ENCODE measurements at regions not wholly inside any gene's neighbourhood (a gene's known extent, or its start where the extent isn't known, plus 50 kb on each side); places are given as distances from the start of the nearest gene placed in this dataset.

GRCh38 chr11:80655834-80656233 lies 1215.0 kb upstream of the TENM4 start:
- Mint-ChIP-seq H3K4me3 (no peak overlapping the region), H3K9me3 (peaks cover 2 to 5% (median 2%) of the 10 kb centered on the region in 3 donors), H3K27ac (no peak overlapping the region), H3K4me1 (no peaks in the 10 kb centered on the region), H3K27me3 (no peaks in the 10 kb centered on the region), H3K36me3 (no peaks in the 10 kb centered on the region)

GRCh38 chr11:80650966-80651365 lies 1210.1 kb upstream of the TENM4 start:
- peaks cover 0 to 2% (median 0%) of the 10 kb centered on the region in 3 donors for H3K9me3 Mint-ChIP-seq
- H3K4me3 Mint-ChIP-seq: no peak overlapping the region
- H3K27me3 Mint-ChIP-seq: no peaks in the 10 kb centered on the region
- H3K36me3 Mint-ChIP-seq: no peaks in the 10 kb centered on the region
- no peaks in the 10 kb centered on the region for H3K4me1 Mint-ChIP-seq
- no peak overlapping the region for H3K27ac Mint-ChIP-seq

GRCh38 chr11:80649186-80649585 lies 1208.4 kb upstream of the TENM4 start:
- no peak overlapping the region for H3K4me3 Mint-ChIP-seq
- H3K4me1 Mint-ChIP-seq: no peaks in the 10 kb centered on the region
- H3K27ac Mint-ChIP-seq: no peak overlapping the region
- H3K36me3 Mint-ChIP-seq: no peaks in the 10 kb centered on the region
- no peaks in the 10 kb centered on the region for H3K9me3 Mint-ChIP-seq
- H3K27me3 Mint-ChIP-seq: no peaks in the 10 kb centered on the region

- H3K27ac Mint-ChIP-seq: no peak overlapping the region
- H3K36me3 Mint-ChIP-seq: no peaks in the 10 kb centered on the region
- H3K4me1 Mint-ChIP-seq: no peaks in the 10 kb centered on the region
- no peaks in the 10 kb centered on the region for H3K27me3 Mint-ChIP-seq
- no peak overlapping the region for H3K4me3 Mint-ChIP-seq
- H3K9me3 Mint-ChIP-seq: peaks cover 1 to 6% (median 4%) of the 10 kb centered on the region in 3 donors
Observed at GRCh38 chr11:80638296-80638695, 1197.5 kb upstream of the TENM4 start.

- Mint-ChIP-seq H3K27me3 (no peaks in the 10 kb centered on the region), H3K27ac (no peak overlapping the region), H3K4me3 (no peak overlapping the region), H3K4me1 (no peaks in the 10 kb centered on the region), H3K36me3 (no peaks in the 10 kb centered on the region), H3K9me3 (peaks cover 0 to 6% (median 1%) of the 10 kb centered on the region in 3 donors)
Observed at GRCh38 chr11:80637571-80637970, 1196.7 kb upstream of the TENM4 start.

GRCh38 chr11:80636999-80637398 lies 1196.2 kb upstream of the TENM4 start:
- Mint-ChIP-seq H3K4me1 (no peaks in the 10 kb centered on the region), H3K36me3 (no peaks in the 10 kb centered on the region), H3K9me3 (peaks cover 0 to 6% (median 1%) of the 10 kb centered on the region in 3 donors), H3K4me3 (no peak overlapping the region), H3K27ac (no peak overlapping the region), H3K27me3 (no peaks in the 10 kb centered on the region)

- no peaks in the 10 kb centered on the region for H3K36me3 Mint-ChIP-seq
- H3K27ac Mint-ChIP-seq: no peak overlapping the region
- H3K4me3 Mint-ChIP-seq: no peak overlapping the region
- H3K9me3 Mint-ChIP-seq: peaks cover 0 to 2% (median 0%) of the 10 kb centered on the region in 3 donors
- no peaks in the 10 kb centered on the region for H3K27me3 Mint-ChIP-seq
- no peaks in the 10 kb centered on the region for H3K4me1 Mint-ChIP-seq
Observed at GRCh38 chr11:80635178-80635577, 1194.3 kb upstream of the TENM4 start.

GRCh38 chr11:80632691-80633090 lies 1191.9 kb upstream of the TENM4 start:
- no peaks in the 10 kb centered on the region for H3K27me3 Mint-ChIP-seq
- no peaks in the 10 kb centered on the region for H3K9me3 Mint-ChIP-seq
- no peak overlapping the region for H3K4me3 Mint-ChIP-seq
- H3K27ac Mint-ChIP-seq: no peak overlapping the region
- H3K36me3 Mint-ChIP-seq: no peaks in the 10 kb centered on the region
- H3K4me1 Mint-ChIP-seq: no peaks in the 10 kb centered on the region

GRCh38 chr11:80632156-80632555 lies 1191.3 kb upstream of the TENM4 start:
- Mint-ChIP-seq H3K4me1 (no peaks in the 10 kb centered on the region), H3K4me3 (no peak overlapping the region), H3K36me3 (no peaks in the 10 kb centered on the region), H3K27ac (no peak overlapping the region), H3K27me3 (no peaks in the 10 kb centered on the region), H3K9me3 (no peaks in the 10 kb centered on the region)

GRCh38 chr11:80629466-80629865 lies 1188.6 kb upstream of the TENM4 start:
- Mint-ChIP-seq H3K27ac (no peak overlapping the region), H3K4me3 (no peak overlapping the region), H3K36me3 (no peaks in the 10 kb centered on the region), H3K4me1 (no peaks in the 10 kb centered on the region), H3K27me3 (no peaks in the 10 kb centered on the region), H3K9me3 (no peaks in the 10 kb centered on the region)

- no peaks in the 10 kb centered on the region for H3K9me3 Mint-ChIP-seq
- H3K27me3 Mint-ChIP-seq: no peaks in the 10 kb centered on the region
- H3K4me1 Mint-ChIP-seq: no peaks in the 10 kb centered on the region
- no peak overlapping the region for H3K4me3 Mint-ChIP-seq
- H3K36me3 Mint-ChIP-seq: peaks cover 2% of the 10 kb centered on the region
- H3K27ac Mint-ChIP-seq: no peak overlapping the region
Observed at GRCh38 chr11:80627364-80627763, 1186.5 kb upstream of the TENM4 start.

- Mint-ChIP-seq H3K4me1 (no peaks in the 10 kb centered on the region), H3K27me3 (no peaks in the 10 kb centered on the region), H3K36me3 (peaks cover 2% of the 10 kb centered on the region), H3K27ac (no peak overlapping the region), H3K4me3 (no peak overlapping the region), H3K9me3 (no peaks in the 10 kb centered on the region)
Observed at GRCh38 chr11:80626721-80627120, 1185.9 kb upstream of the TENM4 start.

- H3K4me1 Mint-ChIP-seq: no peaks in the 10 kb centered on the region
- peaks cover 2% of the 10 kb centered on the region for H3K36me3 Mint-ChIP-seq
- H3K27me3 Mint-ChIP-seq: no peaks in the 10 kb centered on the region
- H3K9me3 Mint-ChIP-seq: no peaks in the 10 kb centered on the region
- no peak overlapping the region for H3K27ac Mint-ChIP-seq
- H3K4me3 Mint-ChIP-seq: no peak overlapping the region
Observed at GRCh38 chr11:80625563-80625962, 1184.7 kb upstream of the TENM4 start.

- H3K27me3 Mint-ChIP-seq: no peaks in the 10 kb centered on the region
- no peaks in the 10 kb centered on the region for H3K4me1 Mint-ChIP-seq
- peaks cover 2% of the 10 kb centered on the region for H3K36me3 Mint-ChIP-seq
- H3K27ac Mint-ChIP-seq: no peak overlapping the region
- H3K9me3 Mint-ChIP-seq: peaks cover 0 to 1% (median 0%) of the 10 kb centered on the region in 3 donors
- no peak overlapping the region for H3K4me3 Mint-ChIP-seq
Observed at GRCh38 chr11:80621871-80622270, 1181.0 kb upstream of the TENM4 start.

- Mint-ChIP-seq H3K9me3 (peaks cover 0 to 3% (median 2%) of the 10 kb centered on the region in 3 donors), H3K27me3 (no peaks in the 10 kb centered on the region), H3K36me3 (peaks cover 2% of the 10 kb centered on the region), H3K4me1 (no peaks in the 10 kb centered on the region), H3K4me3 (no peak overlapping the region), H3K27ac (no peak overlapping the region)
Observed at GRCh38 chr11:80620867-80621266, 1180.0 kb upstream of the TENM4 start.

GRCh38 chr11:80617156-80617555 lies 1176.3 kb upstream of the TENM4 start:
- Mint-ChIP-seq H3K4me3 (no peak overlapping the region), H3K27me3 (no peaks in the 10 kb centered on the region)

More at GRCh38 chr11:80617156-80617555, 1176.3 kb upstream of the TENM4 start:
- Mint-ChIP-seq H3K9me3 (peaks cover 2 to 9% (median 5%) of the 10 kb centered on the region in 3 donors), H3K4me1 (no peaks in the 10 kb centered on the region), H3K27ac (no peak overlapping the region), H3K36me3 (no peaks in the 10 kb centered on the region)

Measured in IgD-negative memory B cell (primary cell).